ENCODE measurements at regions not wholly inside any gene's neighbourhood (a gene's known extent, or its start where the extent isn't known, plus 50 kb on each side); places are given as distances from the start of the nearest gene placed in this dataset.

GRCh38 chr7:17120756-17121155 lies 177.7 kb upstream of the AHR start:
- intact Hi-C loops (cut with DNase I) = no loop called here

GRCh38 chr7:17121671-17122070 lies 176.8 kb upstream of the AHR start:
- intact Hi-C loops (cut with DNase I) = no loop called here
- no peaks in the 10 kb centered on the region for H3K27me3 ChIP-seq
- H3K27ac ChIP-seq = no peak overlapping the region
- no peak for TF ChIP-seq CTCF (IDR thresholded peaks at IDR 0.05)
- TF ChIP-seq POLR2A (IDR thresholded peaks at IDR 0.05) = no peak
- WGBS, 2 donors = 83 to 93% methylated on average over 1 of the region's 1 CpG
- no peaks in the 10 kb centered on the region for H3K9me3 ChIP-seq
- no peaks in the 10 kb centered on the region for H3K36me3 ChIP-seq
- H3K4me3 ChIP-seq = no peak overlapping the region
- H3K4me1 ChIP-seq = no peaks in the 10 kb centered on the region
- no peak for DNase-seq

More at GRCh38 chr7:17120756-17121155, 177.7 kb upstream of the AHR start:
- Histone ChIP-seq H3K4me1 (peaks cover 0 to 9% (median 0%) of the 10 kb centered on the region in 3 donors), H3K4me3 (no peak overlapping the region), H3K9me3 (no peaks in the 10 kb centered on the region), H3K36me3 (no peaks in the 10 kb centered on the region), H3K27ac (no peak overlapping the region), H3K27me3 (no peaks in the 10 kb centered on the region)
- TF ChIP-seq CTCF (IDR thresholded peaks at IDR 0.05) = no peak
- 86 to 88% methylated on average over 2 of the region's 2 CpGs for WGBS, 2 donors
- no peak for DNase-seq

GRCh38 chr7:17123020-17123419 lies 175.4 kb upstream of the AHR start:
- Histone ChIP-seq H3K4me3 (no peak overlapping the region), H3K27me3 (no peaks in the 10 kb centered on the region), H3K27ac (no peak overlapping the region), H3K36me3 (no peaks in the 10 kb centered on the region), H3K9me3 (no peaks in the 10 kb centered on the region), H3K4me1 (no peaks in the 10 kb centered on the region)
- intact Hi-C loops (cut with DNase I) = no loop called here
- no peak for TF ChIP-seq CTCF (IDR thresholded peaks at IDR 0.05)
- no peak for TF ChIP-seq POLR2A (IDR thresholded peaks at IDR 0.05)
- no peak for DNase-seq
- 54 to 76% methylated on average over 4 of the region's 4 CpGs for WGBS, 2 donors

- intact Hi-C loops (cut with DNase I) = no loop called here
- Histone ChIP-seq H3K36me3 (no peaks in the 10 kb centered on the region), H3K27ac (no peak overlapping the region), H3K4me1 (no peaks in the 10 kb centered on the region), H3K4me3 (no peak overlapping the region), H3K9me3 (no peaks in the 10 kb centered on the region), H3K27me3 (no peaks in the 10 kb centered on the region)
- WGBS, 2 donors = 71 to 86% methylated on average over 3 of the region's 3 CpGs
- TF ChIP-seq POLR2A (IDR thresholded peaks at IDR 0.05) = no peak
- no peak for TF ChIP-seq CTCF (IDR thresholded peaks at IDR 0.05)
- no peak for DNase-seq
Measured at GRCh38 chr7:17126413-17127268, 171.8 kb upstream of the AHR start.

GRCh38 chr7:17129218-17129617 lies 169.2 kb upstream of the AHR start:
- H3K4me1 ChIP-seq = no peaks in the 10 kb centered on the region
- no peak overlapping the region for H3K27ac ChIP-seq
- no peak overlapping the region for H3K4me3 ChIP-seq
- WGBS, 2 donors = 87 to 89% methylated on average over 2 of the region's 2 CpGs
- no peaks in the 10 kb centered on the region for H3K36me3 ChIP-seq
- intact Hi-C loops (cut with DNase I) = no loop called here
- no peaks in the 10 kb centered on the region for H3K27me3 ChIP-seq
- TF ChIP-seq POLR2A (IDR thresholded peaks at IDR 0.05) (no peak), CTCF (IDR thresholded peaks at IDR 0.05) (no peak)
- H3K9me3 ChIP-seq = no peaks in the 10 kb centered on the region
- DNase-seq = no peak
